Islet of Langerhans (tissue), 1 donor: ENCODE measurements at regions not wholly inside any gene's neighbourhood (a gene's known extent, or its start where the extent isn't known, plus 50 kb on each side); places are given as distances from the start of the nearest gene placed in this dataset.
"Not testable (repeated sequence)": the region's sequence is repeated elsewhere in the genome, so short reads cannot be mapped to it uniquely, and the experiment has no call there.

ENCODE experiments used
- FAIRE-seq: peaks from one replicate; lab custom pipeline; 2011; peaks lifted over from hg19 to GRCh38; lab: Jason Lieb, UNC

DNA sequence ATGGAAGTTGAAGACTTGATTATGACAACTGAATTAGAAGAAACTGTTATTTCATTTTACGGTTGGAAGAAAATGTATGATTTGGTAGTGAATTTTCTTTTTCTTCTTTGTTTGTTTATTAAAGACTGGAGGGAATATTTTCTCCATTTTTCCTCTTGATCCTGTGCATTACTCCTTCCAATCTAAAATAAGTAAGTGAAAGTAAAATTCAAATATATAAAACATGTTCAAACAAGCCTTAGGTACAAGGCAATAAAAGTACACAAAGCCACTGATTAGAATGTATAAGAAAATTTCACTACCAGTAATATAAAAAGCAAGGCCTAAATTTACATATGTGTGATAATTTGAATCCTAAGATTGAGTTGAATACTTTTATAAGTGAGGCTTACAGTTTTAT lies 181.2 kb upstream of the MME start:
- FAIRE-seq = no peak

DNA sequence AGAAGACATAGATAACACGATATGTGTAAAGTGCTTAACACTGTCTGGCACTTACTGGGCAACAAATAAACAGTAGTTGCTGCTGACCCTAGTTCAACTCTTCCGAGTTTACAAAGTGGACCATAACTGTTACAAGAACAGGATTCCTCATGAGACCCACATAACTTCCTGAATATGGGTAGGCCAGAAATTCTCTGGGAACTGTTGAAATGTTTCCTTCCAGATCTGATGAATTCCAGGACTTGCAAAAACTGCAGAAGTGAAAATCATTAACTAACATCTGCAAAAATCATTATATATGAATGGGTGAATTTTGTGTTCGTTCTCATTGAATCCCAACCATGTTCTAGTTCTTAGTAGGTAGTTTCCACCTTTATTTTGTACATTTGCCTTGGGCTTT lies 181.7 kb upstream of the MME start:
- FAIRE-seq = no peak

DNA sequence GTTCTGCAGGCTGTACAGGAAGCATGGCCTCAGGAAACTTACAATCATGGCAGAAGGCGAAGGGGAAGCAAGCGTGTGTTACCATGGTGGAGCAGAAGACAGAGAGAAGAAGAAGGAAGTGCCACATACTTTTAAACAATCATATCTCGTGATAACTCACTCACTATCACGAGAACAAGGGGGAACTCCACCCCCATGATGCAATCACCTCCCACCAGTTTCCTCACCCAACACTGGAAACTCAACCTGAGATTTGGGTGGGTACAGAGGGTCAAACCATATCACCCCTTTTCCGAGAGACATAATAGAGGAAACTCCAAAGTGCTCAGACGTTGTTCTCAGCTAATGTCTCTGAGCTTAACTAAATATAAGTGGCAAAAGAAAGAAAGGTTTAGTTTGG lies 186.3 kb upstream of the MME start:
- FAIRE-seq = no peak

DNA sequence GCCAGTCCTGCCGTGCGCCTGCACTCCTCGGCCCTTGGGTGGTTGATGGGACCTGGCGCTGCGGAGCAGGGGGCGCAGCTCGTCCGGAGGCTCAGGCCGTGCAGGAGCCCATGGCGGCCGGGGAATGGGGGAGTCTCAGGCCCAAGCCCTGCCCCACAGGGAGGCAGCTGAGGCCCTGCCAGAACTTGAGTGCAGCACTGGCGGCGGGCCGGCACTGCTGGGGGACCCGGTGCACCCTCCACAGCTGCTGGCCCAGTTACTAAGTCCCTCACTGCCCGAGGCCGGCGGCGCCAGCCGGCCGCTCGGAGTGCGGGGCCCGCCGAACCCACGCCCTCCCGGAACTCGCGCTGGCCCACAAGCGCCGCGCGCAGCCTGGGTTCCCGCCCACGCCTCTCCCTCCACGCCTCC lies 190.9 kb upstream of the MME start:
- no peak for FAIRE-seq

DNA sequence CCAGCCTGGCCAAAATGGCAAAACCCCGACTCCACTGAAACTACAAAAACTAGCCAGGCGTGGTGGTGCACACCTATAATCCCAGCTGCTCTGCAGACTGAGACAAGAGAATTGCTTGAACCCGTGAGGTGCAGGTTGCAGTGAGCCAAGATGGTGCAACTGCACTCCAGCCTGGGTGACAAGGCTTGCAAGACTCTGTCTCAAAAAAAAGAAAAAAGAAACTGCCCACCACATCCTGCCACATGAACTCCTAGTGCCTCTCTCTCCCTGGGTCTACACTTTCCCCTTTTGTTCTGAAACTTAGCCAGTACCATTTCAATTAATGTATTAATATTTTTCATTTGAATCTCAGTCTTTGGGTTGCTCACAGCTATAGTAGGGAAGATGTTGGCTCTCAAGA lies 192.2 kb upstream of the MME start:
- FAIRE-seq = no peak

DNA sequence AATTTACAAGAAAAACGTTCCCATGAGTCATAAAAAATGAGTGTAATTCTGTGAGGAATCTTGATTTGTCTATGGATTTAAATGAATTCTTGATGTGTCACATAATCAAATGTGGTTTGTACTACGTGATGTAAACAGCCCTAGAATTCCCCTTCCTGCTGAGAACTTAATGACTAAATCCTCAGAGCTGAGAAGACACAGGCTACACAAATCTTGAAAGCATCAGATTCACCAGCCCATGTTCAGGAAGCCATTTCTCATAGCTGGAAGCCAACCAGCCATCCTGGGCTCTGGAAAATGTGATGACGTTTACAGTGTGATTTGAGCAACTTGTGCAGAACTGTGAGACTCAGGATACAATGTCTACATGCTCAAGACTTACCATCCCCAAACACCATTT lies 193.7 kb upstream of the MME start:
- FAIRE-seq = no peak

DNA sequence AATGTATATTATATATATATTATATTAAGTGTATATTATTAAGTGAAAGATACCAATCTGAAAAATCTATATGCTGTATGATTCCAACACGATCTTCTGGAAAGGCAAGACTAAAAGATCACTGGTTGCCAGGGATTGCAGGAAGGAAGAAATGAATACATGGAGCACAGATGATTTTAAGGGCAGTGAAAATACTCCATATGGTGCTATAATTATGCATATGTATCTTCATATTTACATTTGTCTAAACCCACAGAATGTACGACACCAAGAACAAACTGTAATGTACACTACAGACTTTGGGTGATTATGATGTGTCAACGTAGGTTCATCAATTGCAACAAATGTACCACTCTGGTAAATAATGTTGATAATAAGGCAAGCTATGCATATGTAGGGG lies 194.7 kb upstream of the MME start:
- no peak for FAIRE-seq

DNA sequence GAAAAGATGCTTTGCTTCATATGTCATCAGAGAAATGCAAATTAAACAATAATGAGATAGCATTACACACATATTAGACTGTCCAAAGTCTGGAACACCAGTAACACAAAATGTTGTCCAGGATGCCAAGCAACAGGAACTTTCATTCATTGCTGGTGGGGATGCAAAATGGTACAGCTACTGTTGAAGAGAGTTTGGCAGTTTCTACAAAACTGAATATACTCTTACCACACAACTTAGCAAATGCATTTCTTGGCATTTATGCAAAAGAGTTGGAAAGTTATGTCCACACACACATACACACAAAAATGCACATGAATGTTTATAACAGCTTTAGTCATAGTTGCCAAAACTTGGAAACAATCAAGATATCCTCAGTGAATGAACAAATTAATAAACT lies 195.2 kb upstream of the MME start:
- no peak for FAIRE-seq

DNA sequence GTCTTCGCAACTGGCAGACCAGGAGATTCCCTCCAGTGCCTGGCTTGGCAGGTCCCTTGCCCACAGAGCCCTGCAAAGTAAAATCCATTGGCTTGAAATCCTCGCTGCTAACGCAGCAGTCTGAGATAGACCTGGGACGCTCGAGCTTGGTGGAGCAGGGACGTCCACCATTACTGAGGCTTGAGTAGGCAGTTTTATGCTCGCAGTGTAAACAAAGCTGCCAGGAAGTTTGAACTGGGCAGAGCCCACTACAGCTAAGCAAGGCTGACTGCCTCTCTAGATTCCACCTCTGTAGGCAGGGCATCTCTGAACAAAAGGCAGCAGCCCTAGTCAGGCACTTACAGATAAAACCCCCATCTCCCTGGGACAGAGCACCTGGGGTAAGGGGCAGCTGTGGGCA lies 205.0 kb upstream of the MME start:
- FAIRE-seq = no peak

DNA sequence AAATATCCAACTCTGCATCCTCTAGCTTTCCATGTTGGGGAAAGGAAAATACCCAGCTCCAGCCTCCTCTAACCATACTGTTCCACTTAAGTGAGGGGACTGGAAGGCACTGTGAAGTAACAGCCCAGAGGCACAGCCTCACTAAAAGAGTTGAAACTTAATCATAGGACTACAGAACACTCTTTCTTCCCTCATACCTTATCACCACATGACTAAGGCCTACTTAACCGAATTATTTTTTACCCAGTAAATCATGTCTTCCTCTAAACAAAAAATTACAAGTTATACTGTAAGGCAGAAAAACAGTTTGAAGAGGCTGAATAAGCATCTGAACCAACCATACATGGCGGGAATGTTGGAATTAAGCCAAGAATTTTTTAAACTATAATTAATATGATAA lies 207.4 kb upstream of the MME start:
- FAIRE-seq = no peak

DNA sequence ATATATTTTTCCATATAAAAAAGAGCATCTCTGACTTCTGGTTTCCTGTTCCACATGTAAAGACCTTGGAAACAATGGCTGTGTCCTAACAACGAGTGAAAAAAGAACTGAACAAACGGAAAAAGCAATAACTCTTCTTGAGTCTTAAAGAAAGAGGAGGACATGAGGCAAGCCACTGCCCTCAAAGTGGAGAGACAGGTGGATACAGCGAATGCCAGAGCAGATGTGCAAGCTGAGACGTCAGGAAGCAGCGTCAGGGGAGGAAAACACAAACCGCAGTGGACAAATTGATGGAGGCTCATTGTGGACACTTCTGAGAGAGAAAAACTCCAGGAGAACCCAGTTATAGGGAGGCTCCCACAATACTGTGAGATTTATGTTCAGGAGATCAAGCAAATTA lies 208.0 kb upstream of the MME start:
- FAIRE-seq = no peak

DNA sequence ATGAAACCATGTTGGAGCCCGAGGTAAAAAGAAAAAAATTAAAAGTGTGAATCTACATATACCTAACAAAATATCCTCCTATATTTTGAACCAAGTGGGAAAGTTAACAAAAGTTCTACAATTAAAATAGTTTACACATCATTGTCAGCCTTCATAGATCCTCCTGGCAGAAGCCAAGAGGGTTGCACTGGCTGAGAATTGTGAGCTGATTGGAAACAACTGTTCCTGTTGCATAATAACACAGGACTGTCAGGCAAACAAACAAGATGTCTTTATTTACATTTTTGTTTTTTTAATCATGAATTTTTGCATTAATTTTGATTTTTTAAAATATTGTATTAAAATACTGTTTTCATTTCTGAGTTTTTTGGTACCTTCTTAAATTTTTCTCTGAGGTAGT lies 215.2 kb upstream of the MME start:
- no peak for FAIRE-seq

DNA sequence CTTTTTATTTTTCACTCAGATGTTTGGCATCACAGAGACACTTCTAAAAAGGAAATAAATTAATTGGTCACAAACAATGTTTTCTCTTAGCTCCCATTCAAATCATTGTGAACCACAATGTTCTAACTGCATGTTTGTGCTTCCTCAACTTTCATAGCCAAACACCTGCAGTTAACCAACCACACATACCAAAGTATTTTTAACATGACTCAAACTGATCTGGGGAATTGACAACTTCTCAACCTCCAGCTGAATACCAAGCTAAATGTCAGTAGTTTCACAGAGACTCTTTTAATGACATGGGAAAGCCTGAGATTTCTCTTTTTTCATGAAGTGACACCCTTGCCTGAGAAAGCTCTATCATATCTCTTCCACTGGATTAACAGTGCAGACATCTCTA lies 217.9 kb upstream of the MME start:
- FAIRE-seq = no peak

DNA sequence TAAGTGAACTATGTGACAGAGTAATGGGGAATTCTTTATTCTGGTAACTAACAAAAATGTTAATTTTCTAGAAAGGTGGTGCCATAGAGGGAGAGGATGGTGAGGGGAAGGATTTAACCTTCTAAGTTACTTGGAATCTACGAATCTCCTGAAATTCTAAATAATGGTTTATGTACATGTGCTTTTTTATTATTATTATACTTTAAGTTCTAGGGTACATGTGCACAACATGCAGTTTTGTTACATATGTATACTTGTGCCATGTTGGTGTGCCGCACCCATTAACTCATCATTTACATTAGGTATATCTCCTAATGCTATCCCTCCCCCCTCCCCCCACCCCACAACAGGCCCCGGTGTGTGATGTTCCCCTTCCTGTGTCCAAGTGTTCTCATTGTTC lies 227.1 kb upstream of the MME start:
- not testable (repeated sequence) for FAIRE-seq

DNA sequence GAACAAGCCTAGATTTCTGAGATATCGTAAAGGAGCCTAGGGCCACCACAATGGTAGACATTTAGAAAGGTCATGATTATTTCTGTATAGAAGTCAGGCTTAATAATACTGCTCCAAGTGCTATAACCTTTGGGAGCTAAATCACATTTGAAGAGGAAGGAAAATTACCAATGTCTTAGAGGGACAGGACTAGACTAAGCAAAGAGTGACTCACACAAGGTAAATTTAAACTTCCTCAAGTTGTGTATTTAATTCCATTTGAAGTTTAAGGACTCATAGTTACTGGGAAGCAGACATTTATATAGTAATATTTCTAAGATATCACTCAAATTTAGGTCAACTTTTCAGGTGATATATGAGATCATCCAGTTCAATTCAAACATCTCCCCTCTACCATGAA lies 227.6 kb upstream of the MME start:
- no peak for FAIRE-seq

DNA sequence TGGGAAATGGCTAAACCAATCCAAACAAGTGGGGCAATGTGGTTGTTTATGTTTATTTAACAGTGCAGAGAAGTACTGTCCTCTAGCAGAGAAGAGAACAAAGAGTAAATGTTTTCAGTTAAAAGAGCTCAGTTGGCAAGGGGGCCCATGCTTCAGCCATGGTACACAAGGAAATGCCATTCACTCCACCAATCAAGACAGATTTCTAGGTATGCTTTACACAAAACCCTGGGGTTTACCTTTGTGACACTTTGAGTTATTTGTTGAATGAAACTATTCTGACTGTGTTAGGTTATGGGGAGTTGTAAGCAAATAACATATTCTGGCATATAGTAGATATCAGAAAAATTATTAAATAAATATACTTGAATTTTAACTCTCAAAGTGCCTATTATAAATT lies 228.5 kb upstream of the MME start:
- no peak for FAIRE-seq

DNA sequence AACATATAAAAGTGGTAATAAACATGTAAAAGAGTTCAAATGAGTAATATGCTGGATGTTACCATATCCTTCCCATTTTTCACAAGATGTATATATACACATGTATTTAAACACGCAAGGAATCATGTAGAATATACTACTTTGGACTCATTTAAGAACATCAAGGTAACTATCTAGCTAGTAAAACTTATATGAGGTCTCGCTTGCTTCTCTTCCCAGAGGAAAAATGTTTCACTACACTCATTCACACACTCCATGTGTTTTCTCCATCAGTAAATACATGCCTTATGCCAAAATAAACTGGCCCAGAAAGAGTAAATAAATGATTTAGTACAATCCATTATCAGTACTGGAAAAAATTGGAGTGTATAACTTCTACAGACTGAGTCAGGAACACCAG lies 229.2 kb upstream of the MME start:
- FAIRE-seq = no peak

DNA sequence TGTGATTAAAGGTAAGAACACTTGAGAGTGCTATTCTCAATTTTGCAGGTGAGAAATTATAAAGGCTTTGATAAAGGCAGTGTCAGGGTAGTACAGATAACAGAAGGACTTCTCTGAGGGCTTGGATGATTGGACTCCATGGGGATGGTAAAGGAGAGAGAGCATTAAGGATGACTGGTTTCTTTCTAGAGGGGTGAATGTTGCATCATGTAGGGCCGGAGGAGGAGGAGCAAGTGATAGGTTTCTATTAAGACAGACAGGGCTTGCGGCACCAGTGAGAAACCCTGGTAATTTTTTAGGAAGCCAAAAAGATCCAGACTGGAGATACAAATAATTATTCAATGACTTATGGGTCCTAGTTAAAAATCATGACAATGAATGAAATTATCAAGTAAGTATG lies 230.7 kb upstream of the MME start:
- FAIRE-seq = no peak

DNA sequence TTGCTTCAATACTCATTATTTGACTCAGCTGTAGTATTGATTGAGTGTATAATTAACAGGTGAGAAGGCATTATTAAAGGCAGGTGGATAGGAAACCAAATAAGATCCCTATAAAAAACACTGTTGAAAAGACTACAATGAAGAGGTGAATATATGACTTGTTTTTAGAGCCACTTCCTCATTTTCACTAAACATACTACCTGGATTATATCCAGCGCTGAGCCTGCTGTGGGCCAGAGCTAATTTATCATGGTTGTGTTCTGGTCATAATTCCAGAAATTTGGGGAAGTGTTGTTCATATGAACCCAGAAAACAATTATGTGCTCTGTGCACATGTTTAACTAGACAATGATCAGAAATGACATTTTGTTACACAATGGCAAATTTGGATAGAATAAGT lies 235.3 kb upstream of the MME start:
- FAIRE-seq = no peak

DNA sequence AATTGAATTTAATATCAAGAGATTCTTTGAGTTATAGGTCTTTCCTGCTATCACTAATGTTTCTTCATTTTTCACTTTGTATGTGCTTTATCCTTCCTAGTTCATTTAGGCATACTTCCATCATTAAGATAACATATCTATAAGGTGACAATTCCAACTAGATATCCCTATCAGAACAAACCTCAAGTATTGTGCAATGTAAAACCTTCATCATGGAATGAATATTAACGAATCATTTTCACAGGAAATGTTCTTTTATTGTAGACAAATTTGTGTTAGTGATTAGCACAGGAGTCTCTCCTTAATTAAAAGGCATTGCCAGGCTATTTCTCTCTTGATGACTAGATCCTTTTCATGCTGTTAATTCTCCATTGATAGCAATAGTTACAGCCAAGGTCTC lies 236.5 kb upstream of the MME start:
- no peak for FAIRE-seq

DNA sequence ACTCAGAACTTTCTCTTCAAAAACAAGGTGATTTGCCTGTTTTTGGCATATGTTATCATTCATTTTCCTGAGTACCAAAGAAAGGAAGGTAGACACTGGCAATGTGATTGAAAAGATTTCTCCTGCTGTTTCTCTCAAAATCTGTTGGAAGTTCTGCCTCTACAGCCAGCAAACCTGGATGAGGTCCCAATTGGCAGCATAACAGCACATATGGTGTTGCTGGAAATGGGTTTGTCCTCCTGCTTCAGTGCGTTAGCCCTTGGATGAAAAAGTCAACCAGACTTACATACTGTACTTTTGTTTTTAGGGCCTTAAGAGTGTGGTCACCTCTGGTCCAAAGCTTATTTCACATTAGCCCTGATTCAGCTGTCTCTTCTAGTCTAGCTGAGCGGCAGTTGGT lies 237.6 kb upstream of the MME start:
- no peak for FAIRE-seq

DNA sequence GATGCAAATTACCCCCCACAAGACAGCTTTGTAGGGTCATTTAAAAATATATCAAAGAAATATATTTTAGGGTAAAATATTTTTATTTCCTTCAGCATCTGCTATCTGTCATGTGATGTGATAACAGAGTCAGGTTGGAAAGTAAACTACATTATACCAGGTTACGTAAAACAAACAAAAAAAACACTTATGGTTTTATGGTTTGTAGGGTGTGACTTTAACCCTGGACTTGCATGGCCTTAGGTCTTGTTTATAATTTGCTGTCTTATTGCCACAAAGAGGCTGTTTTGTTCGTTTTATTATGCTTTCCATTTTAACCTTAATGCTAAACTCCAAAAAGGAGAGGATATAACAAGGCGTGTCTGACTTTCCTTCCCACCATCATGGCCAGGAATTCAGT lies 244.5 kb upstream of the MME start:
- FAIRE-seq = no peak

DNA sequence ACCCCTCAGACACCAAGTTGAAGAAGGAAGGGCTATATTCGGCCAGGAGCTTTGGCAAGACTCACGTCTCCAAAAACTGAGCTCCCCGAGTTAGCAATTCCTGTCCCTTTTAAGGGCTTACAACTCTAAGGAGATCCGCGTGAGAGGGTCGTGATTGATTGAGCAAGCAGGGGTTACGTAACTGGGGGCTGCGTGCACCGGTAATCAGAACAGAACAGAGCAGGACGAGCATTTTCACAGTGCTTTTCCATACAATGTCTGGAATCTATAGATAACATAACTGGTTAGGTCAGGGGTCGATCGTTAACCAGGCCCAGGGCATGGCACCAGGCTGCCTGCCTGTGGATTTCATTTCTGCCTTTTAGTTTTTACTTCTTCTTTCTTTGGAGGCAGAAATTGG lies 245.3 kb upstream of the MME start:
- FAIRE-seq = not testable (repeated sequence)

DNA sequence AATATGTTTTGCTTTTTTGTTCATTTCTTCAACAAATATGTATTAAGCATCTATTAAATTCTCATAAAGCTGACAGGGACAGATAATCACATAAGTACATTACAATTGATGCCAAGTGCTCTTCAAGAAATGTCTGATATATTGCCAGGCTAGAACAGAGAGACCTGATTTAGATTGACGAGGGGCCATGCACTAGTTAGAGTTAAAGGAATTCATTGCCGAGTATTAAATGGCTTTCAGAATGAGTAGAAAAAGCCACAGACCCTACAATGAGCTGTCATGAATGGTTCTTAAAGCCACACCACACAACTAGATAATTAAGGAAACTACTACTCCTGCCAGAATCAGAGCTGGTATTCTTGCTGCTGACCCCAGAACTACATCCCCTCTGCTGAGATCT lies 250.2 kb upstream of the MME start:
- FAIRE-seq = no peak

DNA sequence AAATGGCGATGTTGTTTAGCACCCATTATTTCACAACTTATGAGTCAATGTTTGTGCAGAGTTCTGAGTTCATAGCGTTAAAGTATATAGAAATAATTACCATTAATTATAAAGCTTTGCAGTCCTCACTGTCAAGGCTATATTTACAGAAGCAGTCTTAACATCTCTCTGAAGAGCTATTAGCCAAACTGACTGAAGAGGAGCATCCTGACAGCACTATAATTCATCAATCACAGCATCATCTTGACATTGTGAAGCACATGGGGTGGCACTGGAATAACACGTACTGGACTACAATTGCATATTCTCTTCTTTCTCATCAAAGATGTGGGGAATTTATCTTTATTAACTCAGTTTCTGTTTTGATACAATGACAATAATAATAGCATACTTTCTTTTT lies 260.6 kb upstream of the MME start:
- FAIRE-seq = no peak
